GM06990 (cell line): ENCODE measurements at regions not wholly inside any gene's neighbourhood (a gene's known extent, or its start where the extent isn't known, plus 50 kb on each side); places are given as distances from the start of the nearest gene placed in this dataset.

ENCODE experiments used
- DNase-seq: peaks from one replicate; pipeline ENCODE4 v3.0.0-alpha.2; 2011; ENCODE audit not compliant: insufficient read length; ENCODE audit errors: extremely low read depth
- H3K27me3 ChIP-seq: replicated peaks from 2 replicates; pipeline ENCODE4 v1.6.0; 2011; ENCODE audit warnings: low read length; ENCODE audit not compliant: control insufficient read depth, insufficient read depth
- H3K36me3 ChIP-seq: 2 replicates; pipeline ENCODE4 v1.5.1; 2011; ENCODE audit warnings: low read length; ENCODE audit not compliant: control insufficient read depth, insufficient read depth
- H3K4me3 ChIP-seq: replicated peaks from 2 replicates; pipeline ENCODE4 v1.5.1; 2011; ENCODE audit warnings: low read depth, mild to moderate bottlenecking, control low read depth, low read length
- TF ChIP-seq, protein P1 (sequence below): IDR thresholded peaks from 2 replicates; pipeline ENCODE4 v1.5.1; 2011; ENCODE audit warnings: low read length, control low read depth, mild to moderate bottlenecking, inconsistent platforms; ENCODE audit not compliant: insufficient read depth, poor library complexity, severe bottlenecking

DNA sequence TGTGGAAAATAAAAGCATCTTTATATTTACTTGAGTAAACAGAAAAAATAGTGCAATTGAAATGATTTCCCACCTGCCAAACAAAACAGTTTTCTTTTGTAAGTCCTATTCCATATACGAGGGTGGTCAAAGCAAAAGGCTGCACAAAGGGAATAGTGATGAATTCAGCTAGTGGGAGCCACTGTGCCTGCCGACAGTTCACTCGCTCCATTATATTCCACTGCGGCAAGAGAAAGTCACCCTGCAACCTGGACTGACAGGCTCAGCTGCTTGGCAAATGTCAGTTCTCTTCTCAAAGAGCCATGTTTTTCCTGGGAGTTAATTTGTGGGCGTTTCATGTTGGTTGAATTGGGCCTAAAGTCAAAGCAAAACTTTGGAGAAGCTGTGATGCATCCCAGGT, 145.4 kb downstream of the LMO4 start:
- H3K4me3 ChIP-seq = no peak overlapping the region
- H3K27me3 ChIP-seq = no peaks in the 10 kb centered on the region
- DNase-seq = no peak
- H3K36me3 ChIP-seq = no peaks in the 10 kb centered on the region
- TF ChIP-seq, protein P1, sequence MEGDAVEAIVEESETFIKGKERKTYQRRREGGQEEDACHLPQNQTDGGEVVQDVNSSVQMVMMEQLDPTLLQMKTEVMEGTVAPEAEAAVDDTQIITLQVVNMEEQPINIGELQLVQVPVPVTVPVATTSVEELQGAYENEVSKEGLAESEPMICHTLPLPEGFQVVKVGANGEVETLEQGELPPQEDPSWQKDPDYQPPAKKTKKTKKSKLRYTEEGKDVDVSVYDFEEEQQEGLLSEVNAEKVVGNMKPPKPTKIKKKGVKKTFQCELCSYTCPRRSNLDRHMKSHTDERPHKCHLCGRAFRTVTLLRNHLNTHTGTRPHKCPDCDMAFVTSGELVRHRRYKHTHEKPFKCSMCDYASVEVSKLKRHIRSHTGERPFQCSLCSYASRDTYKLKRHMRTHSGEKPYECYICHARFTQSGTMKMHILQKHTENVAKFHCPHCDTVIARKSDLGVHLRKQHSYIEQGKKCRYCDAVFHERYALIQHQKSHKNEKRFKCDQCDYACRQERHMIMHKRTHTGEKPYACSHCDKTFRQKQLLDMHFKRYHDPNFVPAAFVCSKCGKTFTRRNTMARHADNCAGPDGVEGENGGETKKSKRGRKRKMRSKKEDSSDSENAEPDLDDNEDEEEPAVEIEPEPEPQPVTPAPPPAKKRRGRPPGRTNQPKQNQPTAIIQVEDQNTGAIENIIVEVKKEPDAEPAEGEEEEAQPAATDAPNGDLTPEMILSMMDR = no peak

DNA sequence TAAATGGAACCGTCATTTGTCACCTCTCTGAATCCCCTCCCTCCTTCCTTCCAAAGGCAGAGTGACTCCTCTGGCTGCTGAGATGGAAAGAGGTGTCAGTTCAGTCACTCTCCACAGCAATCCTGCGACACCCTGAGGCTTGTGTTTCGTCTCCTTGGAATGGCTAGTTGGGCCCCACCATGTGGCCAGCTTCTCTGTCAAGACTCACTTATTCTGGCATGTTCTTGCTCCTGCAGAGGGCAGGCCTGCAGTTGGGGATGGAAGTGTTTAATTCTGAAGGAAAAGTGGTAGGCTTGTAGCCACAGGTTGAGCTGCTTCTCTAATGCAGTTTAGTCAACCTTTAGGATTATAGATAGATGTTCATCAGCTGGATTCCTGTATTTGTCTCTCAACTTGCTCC, 149.6 kb downstream of the LMO4 start:
- H3K27me3 ChIP-seq = no peaks in the 10 kb centered on the region
- DNase-seq = no peak
- H3K36me3 ChIP-seq = no peaks in the 10 kb centered on the region
- TF ChIP-seq, protein P1 = no peak
- H3K4me3 ChIP-seq = no peak overlapping the region

DNA sequence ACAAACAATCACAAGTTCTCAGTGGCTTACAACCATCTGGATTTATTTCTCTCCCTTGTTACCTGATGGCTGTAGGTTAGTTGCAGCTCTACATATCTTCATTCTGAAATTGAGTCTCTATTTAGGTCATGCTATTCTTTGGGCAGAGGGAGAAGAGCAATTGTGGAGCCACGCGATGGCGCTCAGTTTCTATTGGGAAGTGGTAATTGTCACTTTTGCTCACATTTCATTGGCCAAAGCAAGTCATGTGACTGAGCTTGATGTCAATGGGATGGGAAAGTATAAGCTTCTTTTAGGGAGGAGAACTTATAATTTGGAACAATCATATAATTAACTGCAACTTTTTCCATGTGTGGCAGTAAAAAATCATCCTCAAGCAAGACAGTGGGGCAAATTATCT, 166.5 kb downstream of the LMO4 start:
- H3K36me3 ChIP-seq = no peaks in the 10 kb centered on the region
- H3K4me3 ChIP-seq = no peak overlapping the region
- peak; percentile 3 for DNase-seq
- no peaks in the 10 kb centered on the region; the same call in 1 of the 2 replicates for H3K27me3 ChIP-seq
- TF ChIP-seq, protein P1 = no peak

DNA sequence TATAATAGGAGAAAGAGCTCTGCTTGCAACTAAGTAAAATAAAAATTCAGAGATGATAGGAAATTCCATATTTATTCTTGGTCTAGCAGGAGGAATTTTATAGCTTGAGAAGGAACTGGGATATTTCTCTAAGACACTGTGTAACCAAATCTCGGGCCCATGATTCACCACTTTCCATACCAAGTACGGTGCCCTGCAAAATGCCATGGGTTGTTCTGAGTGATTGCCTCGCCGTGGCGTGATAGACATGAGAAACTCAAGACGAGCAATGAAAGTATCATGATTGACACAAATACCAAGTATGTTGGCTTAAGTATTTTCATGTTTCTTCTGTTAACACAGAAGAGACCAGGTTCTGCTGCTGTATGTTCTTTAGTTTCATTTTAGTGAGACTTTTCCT, 167.2 kb downstream of the LMO4 start:
- Histone ChIP-seq H3K27me3 (no peaks in the 10 kb centered on the region; the same call in 1 of the 2 replicates), H3K36me3 (no peaks in the 10 kb centered on the region), H3K4me3 (no peak overlapping the region)
- DNase-seq = no peak
- TF ChIP-seq, protein P1 = no peak

DNA sequence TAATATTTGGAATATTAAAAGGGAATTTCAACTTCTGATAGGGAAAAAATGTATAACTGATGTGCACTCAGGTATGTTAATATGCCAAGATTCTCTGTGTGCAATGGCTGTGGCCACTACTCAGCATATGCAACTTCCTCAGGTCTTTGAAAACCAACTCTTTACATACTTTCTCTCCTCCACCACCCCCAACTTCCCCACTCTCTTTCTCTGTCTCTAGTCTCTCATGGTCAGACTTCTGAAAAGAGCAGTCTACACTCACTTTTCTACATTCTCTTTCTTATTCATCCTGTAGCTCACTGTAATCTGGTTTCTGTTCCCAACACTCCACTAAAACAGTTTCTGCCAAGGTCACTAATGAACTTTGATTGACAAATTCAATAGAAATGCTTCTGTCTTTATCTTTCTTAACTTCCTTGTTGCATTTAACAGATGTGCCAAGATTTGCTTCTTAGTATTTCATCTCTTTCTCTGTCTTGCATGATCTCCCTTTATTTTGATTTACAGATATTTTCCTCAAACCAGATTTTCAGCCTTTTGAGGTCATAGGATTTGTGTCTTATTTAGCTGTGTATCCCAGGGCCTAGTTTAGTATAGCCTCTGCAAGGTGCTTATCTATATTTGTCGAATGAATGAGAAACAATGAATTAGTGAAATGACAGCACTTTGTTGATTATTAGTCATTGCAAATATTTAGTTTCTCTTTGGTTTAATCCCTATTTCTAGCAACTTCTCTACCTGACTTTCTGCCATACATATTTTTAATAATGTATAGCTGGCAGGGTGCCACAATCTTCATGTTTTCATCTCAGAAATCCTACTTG, 168.9 kb downstream of the LMO4 start:
- no peak overlapping the region for H3K4me3 ChIP-seq
- DNase-seq = no peak
- TF ChIP-seq, protein P1 = no peak

More for the DNA sequence above, 168.9 kb downstream of the LMO4 start:
- H3K27me3 ChIP-seq = no peaks in the 10 kb centered on the region; the same call in 1 of the 2 replicates
- no peaks in the 10 kb centered on the region for H3K36me3 ChIP-seq
